K562 (cell line): ENCODE measurements at regions not wholly inside any gene's neighbourhood (a gene's known extent, or its start where the extent isn't known, plus 50 kb on each side); places are given as distances from the start of the nearest gene placed in this dataset.

Experiments used
- ATAC-seq: fragments of 200-7000 bp; cut with Tn5 transposase; 3 replicates; pipeline ENCODE4 v1.9.1; 2020; ENCODE audit warnings: moderate library complexity
- BruUV-seq: library from RNA; stranded (reverse); fragments of 400-500 nt; replicated peaks from 2 replicates; lab custom pipeline; 2021; lab: Mats Ljungman, UMichigan
- CTCF ChIA-PET: fragments of 300-600 bp; formaldehyde crosslinking; extraction: SDS; loops from one replicate; lab custom pipeline; 2021; ENCODE audit warnings: low intra/inter-chr PET ratio; lab: Yijun Ruan, JAX
- POLR2A ChIA-PET: fragments of 300-600, 350-650 bp; sonication (Branson Sonifier 250); formaldehyde crosslinking; extraction: SDS; loops from one replicate; lab custom pipeline; 2021; ENCODE audit warnings: antibody characterized with exemption, inconsistent platforms; lab: Yijun Ruan, JAX
- DNase-seq, 4 experiments: peaks; one replicate each; pipeline versions ENCODE4 v3.0.0 to v3.0.0-alpha.2; 2011 to 2018; ENCODE audit warnings: low spot score in 3 of 4, mixed read lengths in 3 of 4; ENCODE audit errors: extremely low read depth in 1 of 4
- FAIRE-seq: peaks from 2 replicates; lab custom pipeline; 2011; peaks lifted over from hg19 to GRCh38; lab: Jason Lieb, UNC
- H2AFZ ChIP-seq: 2 replicates; pipeline ENCODE4 v1.6.0; 2011; ENCODE audit warnings: low read depth, low read length, control low read depth, inconsistent platforms
- H3K27ac ChIP-seq: fragments of 200-600 bp; 3 replicates; pipeline ENCODE4 v1.8.0; 2011; ENCODE audit warnings: low read depth, mild to moderate bottlenecking, control low read depth, inconsistent platforms, low read length, moderate library complexity, mixed read lengths; ENCODE audit errors: extremely low read depth
- H3K27me3 ChIP-seq, 2 experiments: fragments of 300-600 bp in 1 of 2; 2 replicates in 1 of 2; 3 replicates in 1 of 2; pipeline versions ENCODE4 v1.6.0 to v1.8.0; 2011; ENCODE audit warnings: inconsistent platforms in 2 of 2, low read length in 2 of 2, mild to moderate bottlenecking in 1 of 2, mixed read lengths in 1 of 2, moderate library complexity in 1 of 2; ENCODE audit not compliant: control insufficient read depth in 2 of 2, insufficient read depth in 2 of 2
- H3K36me3 ChIP-seq: fragments of 300-600 bp; 3 replicates; pipeline ENCODE4 v1.8.0; 2011; ENCODE audit warnings: mild to moderate bottlenecking, low read length, inconsistent platforms; ENCODE audit not compliant: control insufficient read depth, insufficient read depth
- H3K4me1 ChIP-seq, 2 experiments: fragments of 200-600 bp in 1 of 2; replicated peaks in 1 of 2; 2 replicates in 1 of 2; 3 replicates in 1 of 2; pipeline versions ENCODE4 v1.5.1 to v1.8.0; 2011; ENCODE audit warnings: inconsistent platforms in 2 of 2, low read length in 2 of 2, mild to moderate bottlenecking in 1 of 2, mixed read lengths in 1 of 2, moderate library complexity in 1 of 2; ENCODE audit not compliant: control insufficient read depth in 2 of 2, insufficient read depth in 2 of 2
- H3K4me2 ChIP-seq: 2 replicates; pipeline ENCODE4 v1.6.1; 2011; ENCODE audit warnings: low read length, control low read depth, inconsistent platforms, mixed read lengths; ENCODE audit not compliant: insufficient read depth
- H3K4me3 ChIP-seq: fragments of 200-600 bp; sonication (generic), shearing (Covaris generic); 2 replicates; pipeline ENCODE4 v1.5.1; 2016; ENCODE audit warnings: control low read depth, inconsistent platforms
- H3K79me2 ChIP-seq: fragments of 200-600 bp; 3 replicates; pipeline ENCODE4 v1.8.0; 2011; ENCODE audit warnings: low read length, inconsistent platforms; ENCODE audit not compliant: control insufficient read depth, insufficient read depth
- H3K9ac ChIP-seq, 2 experiments: 2 replicates each; pipeline versions ENCODE4 v1.6.0 to v1.6.1; 2011; ENCODE audit warnings: low read depth in 2 of 2, low read length in 2 of 2, control low read depth in 1 of 2, inconsistent platforms in 1 of 2, mild to moderate bottlenecking in 1 of 2, mixed read lengths in 1 of 2; ENCODE audit not compliant: insufficient read depth in 1 of 2
- H3K9me1 ChIP-seq: one replicate; pipeline ENCODE4 v1.6.0; 2011; ENCODE audit warnings: inconsistent platforms, mild to moderate bottlenecking, low read length, moderate library complexity; ENCODE audit not compliant: control insufficient read depth, insufficient read depth
- H3K9me3 ChIP-seq: replicated peaks from 2 replicates; pipeline ENCODE4 v1.5.1; 2011; ENCODE audit warnings: low read depth, low read length, inconsistent platforms; ENCODE audit not compliant: control insufficient read depth, insufficient read depth
- H4K20me1 ChIP-seq: replicated peaks from 2 replicates; pipeline ENCODE4 v1.6.1; 2011; ENCODE audit warnings: low read length, inconsistent platforms, mixed read lengths; ENCODE audit not compliant: control insufficient read depth, insufficient read depth
- BACH1 ChIP-seq: fragments of 200-800 bp; sonication (Bioruptor generic); IDR thresholded peaks from 2 replicates; pipeline ENCODE4 v1.6.1; 2016; ENCODE audit warnings: missing genetic modification characterization, missing compliant biosample characterization
- BRD4 ChIP-seq: fragments of 200-600 bp; sonication (generic); IDR thresholded peaks from 2 replicates; pipeline ENCODE4 v1.6.1; 2017; ENCODE audit warnings: inconsistent platforms
- FUS ChIP-seq: fragments of 200-400 bp; formaldehyde crosslinking; optimal IDR thresholded peaks from 2 replicates; pipeline ENCODE3; 2017; ENCODE audit warnings: low read depth, low read length
- HDAC6 ChIP-seq: IDR thresholded peaks from 2 replicates; pipeline ENCODE4 v1.6.1; 2012; ENCODE audit warnings: low read depth, mild to moderate bottlenecking, control low read depth, inconsistent platforms, low read length, moderate library complexity
- JUNB ChIP-seq: fragments of 450-650 bp; formaldehyde crosslinking; conservative IDR thresholded peaks from 2 replicates; pipeline ENCODE4 v1.4.0; 2020; ENCODE audit warnings: mild to moderate bottlenecking
- KAT8 ChIP-seq: fragments of 450-650 bp; IDR thresholded peaks from 2 replicates; pipeline ENCODE4 v1.6.1; 2016; ENCODE audit warnings: low read depth, mild to moderate bottlenecking
- TBL1XR1 ChIP-seq, 2 experiments: IDR thresholded peaks; 2 replicates each; pipeline ENCODE4 v1.6.1; 2012; ENCODE audit warnings: improper control_type of control experiment in 2 of 2, low read length in 2 of 2, mild to moderate bottlenecking in 1 of 2
- WGBS: fragments of 100-300 bp; shearing (Covaris generic); methylation state at CpG from one replicate; pipeline ENCODE4 v1.1.6; 2016; ENCODE audit warnings: low coverage, mixed read lengths; ENCODE audit not compliant: insufficient coverage; ENCODE audit errors: missing lambda C conversion rate; 5-methylcytosine and 5-hydroxymethylcytosine counted together
- in situ Hi-C: fragments of 300-500 bp; cut with MboI; formaldehyde crosslinking; loops from 4 replicates; pipeline ENCODE4 v1.15.0; 2018; ENCODE audit warnings: inconsistent platforms, mixed read lengths
- intact Hi-C: fragments of 100-400 bp; cut with micrococcal nuclease; formaldehyde crosslinking; loops from 2 replicates; pipeline ENCODE4 v1.14.2; 2022
- TF ChIP-seq, protein P1 (sequence below): fragments of 200-600 bp; sonication (generic); IDR thresholded peaks from one replicate; pipeline ENCODE4 v1.6.1; 2012; ENCODE audit warnings: mild to moderate bottlenecking, low read depth, low read length, inconsistent platforms
- TF ChIP-seq, protein P2 (sequence below): fragments of 250-450 bp; sonication (Bioruptor Pico); IDR thresholded peaks from 2 replicates; pipeline ENCODE4 v1.4.0; 2020; ENCODE audit warnings: mild to moderate bottlenecking, moderate library complexity

DNA sequence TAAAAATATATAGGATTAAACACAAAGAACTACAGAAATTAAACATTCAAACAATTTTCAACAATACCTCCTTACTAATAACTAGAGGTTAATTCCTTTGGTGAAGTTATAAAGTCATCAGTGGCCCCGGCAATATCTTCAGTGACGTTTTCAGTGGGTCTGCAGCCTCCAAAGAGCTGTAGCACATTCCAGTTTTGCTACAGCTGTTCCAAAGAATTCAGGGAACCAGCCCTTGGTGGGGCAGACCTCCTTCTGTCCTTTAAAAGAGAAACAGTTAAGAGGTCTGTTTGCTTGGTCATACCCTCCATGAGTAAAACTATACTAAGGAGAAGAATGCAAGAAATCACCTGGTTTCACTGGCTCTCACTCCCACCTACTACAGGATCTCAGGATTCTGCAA is 99.2 kb upstream of the ZDHHC17 start:
- ATAC-seq, result no peak
- ChIA-PET POLR2A (no interaction called here), CTCF (no interaction called here)
- BruUV-seq, result no TSS peak
- DNase-seq, result no peak
- Histone ChIP-seq H3K79me2 (no peaks in the 10 kb centered on the region), H3K4me3 (no peak overlapping the region), H3K9me1 (no peaks in the 10 kb centered on the region), H3K4me2 (no peak overlapping the region), H3K27ac (no peak overlapping the region), H3K9ac (no peak overlapping the region), H3K36me3 (no peaks in the 10 kb centered on the region), H4K20me1 (no peaks in the 10 kb centered on the region), H3K9me3 (no peaks in the 10 kb centered on the region), H3K4me1 (no peaks in the 10 kb centered on the region), H2AFZ (no peak overlapping the region), H3K27me3 (no peaks in the 10 kb centered on the region)
- in situ Hi-C loops, result no loop called here
- 18% methylated on average over 2 of the region's 2 CpGs for WGBS
- no peak for FAIRE-seq
- intact Hi-C loops, result no loop called here
- TF ChIP-seq JUNB (CRISPR knock-in tag) (no peak), FUS (no peak), TBL1XR1 (IDR thresholded peaks at IDR 0.05; ENCODE audit: low read length in 2 of 2) (no peak), BRD4 (no peak), HDAC6 (no peak), BACH1 (tag) (no peak), KAT8 (no peak)
- TF ChIP-seq, protein P1, sequence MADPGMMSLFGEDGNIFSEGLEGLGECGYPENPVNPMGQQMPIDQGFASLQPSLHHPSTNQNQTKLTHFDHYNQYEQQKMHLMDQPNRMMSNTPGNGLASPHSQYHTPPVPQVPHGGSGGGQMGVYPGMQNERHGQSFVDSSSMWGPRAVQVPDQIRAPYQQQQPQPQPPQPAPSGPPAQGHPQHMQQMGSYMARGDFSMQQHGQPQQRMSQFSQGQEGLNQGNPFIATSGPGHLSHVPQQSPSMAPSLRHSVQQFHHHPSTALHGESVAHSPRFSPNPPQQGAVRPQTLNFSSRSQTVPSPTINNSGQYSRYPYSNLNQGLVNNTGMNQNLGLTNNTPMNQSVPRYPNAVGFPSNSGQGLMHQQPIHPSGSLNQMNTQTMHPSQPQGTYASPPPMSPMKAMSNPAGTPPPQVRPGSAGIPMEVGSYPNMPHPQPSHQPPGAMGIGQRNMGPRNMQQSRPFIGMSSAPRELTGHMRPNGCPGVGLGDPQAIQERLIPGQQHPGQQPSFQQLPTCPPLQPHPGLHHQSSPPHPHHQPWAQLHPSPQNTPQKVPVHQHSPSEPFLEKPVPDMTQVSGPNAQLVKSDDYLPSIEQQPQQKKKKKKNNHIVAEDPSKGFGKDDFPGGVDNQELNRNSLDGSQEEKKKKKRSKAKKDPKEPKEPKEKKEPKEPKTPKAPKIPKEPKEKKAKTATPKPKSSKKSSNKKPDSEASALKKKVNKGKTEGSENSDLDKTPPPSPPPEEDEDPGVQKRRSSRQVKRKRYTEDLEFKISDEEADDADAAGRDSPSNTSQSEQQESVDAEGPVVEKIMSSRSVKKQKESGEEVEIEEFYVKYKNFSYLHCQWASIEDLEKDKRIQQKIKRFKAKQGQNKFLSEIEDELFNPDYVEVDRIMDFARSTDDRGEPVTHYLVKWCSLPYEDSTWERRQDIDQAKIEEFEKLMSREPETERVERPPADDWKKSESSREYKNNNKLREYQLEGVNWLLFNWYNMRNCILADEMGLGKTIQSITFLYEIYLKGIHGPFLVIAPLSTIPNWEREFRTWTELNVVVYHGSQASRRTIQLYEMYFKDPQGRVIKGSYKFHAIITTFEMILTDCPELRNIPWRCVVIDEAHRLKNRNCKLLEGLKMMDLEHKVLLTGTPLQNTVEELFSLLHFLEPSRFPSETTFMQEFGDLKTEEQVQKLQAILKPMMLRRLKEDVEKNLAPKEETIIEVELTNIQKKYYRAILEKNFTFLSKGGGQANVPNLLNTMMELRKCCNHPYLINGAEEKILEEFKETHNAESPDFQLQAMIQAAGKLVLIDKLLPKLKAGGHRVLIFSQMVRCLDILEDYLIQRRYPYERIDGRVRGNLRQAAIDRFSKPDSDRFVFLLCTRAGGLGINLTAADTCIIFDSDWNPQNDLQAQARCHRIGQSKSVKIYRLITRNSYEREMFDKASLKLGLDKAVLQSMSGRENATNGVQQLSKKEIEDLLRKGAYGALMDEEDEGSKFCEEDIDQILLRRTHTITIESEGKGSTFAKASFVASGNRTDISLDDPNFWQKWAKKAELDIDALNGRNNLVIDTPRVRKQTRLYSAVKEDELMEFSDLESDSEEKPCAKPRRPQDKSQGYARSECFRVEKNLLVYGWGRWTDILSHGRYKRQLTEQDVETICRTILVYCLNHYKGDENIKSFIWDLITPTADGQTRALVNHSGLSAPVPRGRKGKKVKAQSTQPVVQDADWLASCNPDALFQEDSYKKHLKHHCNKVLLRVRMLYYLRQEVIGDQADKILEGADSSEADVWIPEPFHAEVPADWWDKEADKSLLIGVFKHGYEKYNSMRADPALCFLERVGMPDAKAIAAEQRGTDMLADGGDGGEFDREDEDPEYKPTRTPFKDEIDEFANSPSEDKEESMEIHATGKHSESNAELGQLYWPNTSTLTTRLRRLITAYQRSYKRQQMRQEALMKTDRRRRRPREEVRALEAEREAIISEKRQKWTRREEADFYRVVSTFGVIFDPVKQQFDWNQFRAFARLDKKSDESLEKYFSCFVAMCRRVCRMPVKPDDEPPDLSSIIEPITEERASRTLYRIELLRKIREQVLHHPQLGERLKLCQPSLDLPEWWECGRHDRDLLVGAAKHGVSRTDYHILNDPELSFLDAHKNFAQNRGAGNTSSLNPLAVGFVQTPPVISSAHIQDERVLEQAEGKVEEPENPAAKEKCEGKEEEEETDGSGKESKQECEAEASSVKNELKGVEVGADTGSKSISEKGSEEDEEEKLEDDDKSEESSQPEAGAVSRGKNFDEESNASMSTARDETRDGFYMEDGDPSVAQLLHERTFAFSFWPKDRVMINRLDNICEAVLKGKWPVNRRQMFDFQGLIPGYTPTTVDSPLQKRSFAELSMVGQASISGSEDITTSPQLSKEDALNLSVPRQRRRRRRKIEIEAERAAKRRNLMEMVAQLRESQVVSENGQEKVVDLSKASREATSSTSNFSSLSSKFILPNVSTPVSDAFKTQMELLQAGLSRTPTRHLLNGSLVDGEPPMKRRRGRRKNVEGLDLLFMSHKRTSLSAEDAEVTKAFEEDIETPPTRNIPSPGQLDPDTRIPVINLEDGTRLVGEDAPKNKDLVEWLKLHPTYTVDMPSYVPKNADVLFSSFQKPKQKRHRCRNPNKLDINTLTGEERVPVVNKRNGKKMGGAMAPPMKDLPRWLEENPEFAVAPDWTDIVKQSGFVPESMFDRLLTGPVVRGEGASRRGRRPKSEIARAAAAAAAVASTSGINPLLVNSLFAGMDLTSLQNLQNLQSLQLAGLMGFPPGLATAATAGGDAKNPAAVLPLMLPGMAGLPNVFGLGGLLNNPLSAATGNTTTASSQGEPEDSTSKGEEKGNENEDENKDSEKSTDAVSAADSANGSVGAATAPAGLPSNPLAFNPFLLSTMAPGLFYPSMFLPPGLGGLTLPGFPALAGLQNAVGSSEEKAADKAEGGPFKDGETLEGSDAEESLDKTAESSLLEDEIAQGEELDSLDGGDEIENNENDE, result no peak
- TF ChIP-seq, protein P2, sequence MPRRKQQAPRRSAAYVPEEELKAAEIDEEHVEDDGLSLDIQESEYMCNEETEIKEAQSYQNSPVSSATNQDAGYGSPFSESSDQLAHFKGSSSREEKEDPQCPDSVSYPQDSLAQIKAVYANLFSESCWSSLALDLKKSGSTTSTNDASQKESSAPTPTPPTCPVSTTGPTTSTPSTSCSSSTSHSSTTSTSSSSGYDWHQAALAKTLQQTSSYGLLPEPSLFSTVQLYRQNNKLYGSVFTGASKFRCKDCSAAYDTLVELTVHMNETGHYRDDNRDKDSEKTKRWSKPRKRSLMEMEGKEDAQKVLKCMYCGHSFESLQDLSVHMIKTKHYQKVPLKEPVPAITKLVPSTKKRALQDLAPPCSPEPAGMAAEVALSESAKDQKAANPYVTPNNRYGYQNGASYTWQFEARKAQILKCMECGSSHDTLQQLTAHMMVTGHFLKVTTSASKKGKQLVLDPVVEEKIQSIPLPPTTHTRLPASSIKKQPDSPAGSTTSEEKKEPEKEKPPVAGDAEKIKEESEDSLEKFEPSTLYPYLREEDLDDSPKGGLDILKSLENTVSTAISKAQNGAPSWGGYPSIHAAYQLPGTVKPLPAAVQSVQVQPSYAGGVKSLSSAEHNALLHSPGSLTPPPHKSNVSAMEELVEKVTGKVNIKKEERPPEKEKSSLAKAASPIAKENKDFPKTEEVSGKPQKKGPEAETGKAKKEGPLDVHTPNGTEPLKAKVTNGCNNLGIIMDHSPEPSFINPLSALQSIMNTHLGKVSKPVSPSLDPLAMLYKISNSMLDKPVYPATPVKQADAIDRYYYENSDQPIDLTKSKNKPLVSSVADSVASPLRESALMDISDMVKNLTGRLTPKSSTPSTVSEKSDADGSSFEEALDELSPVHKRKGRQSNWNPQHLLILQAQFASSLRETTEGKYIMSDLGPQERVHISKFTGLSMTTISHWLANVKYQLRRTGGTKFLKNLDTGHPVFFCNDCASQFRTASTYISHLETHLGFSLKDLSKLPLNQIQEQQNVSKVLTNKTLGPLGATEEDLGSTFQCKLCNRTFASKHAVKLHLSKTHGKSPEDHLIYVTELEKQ (CRISPR knock-in tag), result no peak
